ENCODE measurements at regions not wholly inside any gene's neighbourhood (a gene's known extent, or its start where the extent isn't known, plus 50 kb on each side); places are given as distances from the start of the nearest gene placed in this dataset.

DNA sequence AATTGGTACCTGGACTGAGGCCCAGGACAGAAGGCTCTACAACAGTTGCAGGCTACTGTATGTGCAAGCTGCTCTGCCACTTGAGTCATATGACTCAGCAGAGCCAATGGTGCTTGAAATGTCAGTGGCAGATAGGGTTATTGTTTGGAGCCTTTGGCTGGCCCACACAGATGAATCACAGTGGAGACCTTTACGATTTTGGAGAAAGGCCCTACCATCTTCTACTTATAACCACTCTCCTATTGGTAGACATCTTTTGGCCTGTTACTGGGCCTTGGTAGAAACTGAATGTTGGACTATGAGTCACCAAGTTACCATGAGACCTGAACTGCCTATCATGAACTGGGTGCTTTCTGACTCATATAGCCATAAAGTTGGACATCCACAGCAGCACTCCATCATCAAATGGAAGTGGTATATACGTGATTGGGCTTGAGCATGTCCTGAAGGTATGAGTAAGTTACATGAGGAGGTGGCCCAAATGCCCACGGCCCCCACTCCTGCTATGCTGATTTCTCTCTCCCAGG, 88.9 kb upstream of the NRXN1 start:
- ATAC-seq (no peak), DNase-seq (ENCODE audit: low spot score) (no peak)
- TF ChIP-seq REST (IDR thresholded peaks at IDR 0.05; ENCODE audit: unreplicated experiment) (no peak), NANOG (IDR thresholded peaks at IDR 0.05; ENCODE audit: borderline replicate concordance) (no peak), ZNF462 (CRISPR knock-in tag; IDR thresholded peaks at IDR 0.05) (no peak), JUNB (IDR thresholded peaks at IDR 0.05; ENCODE audit: unreplicated experiment) (no peak), CTCF (conservative IDR thresholded peaks at IDR 0.05; ENCODE audit: low read depth in 2 of 2) (no peak), EZH2 (IDR thresholded peaks at IDR 0.05; ENCODE audit: low read depth, unreplicated experiment) (no peak), EZH2phosphoT487 (IDR thresholded peaks at IDR 0.05; ENCODE audit: unreplicated experiment) (no peak), ZNF114 (CRISPR knock-in tag; IDR thresholded peaks at IDR 0.05) (no peak), CREB1 (CRISPR knock-in tag; IDR thresholded peaks at IDR 0.05; ENCODE audit: low read depth) (no peak), STAT1 (IDR thresholded peaks at IDR 0.05; ENCODE audit: unreplicated experiment) (no peak), ZNF331 (CRISPR knock-in tag; IDR thresholded peaks at IDR 0.05; ENCODE audit: low read depth) (no peak)
- TF ChIP-seq, protein P1, sequence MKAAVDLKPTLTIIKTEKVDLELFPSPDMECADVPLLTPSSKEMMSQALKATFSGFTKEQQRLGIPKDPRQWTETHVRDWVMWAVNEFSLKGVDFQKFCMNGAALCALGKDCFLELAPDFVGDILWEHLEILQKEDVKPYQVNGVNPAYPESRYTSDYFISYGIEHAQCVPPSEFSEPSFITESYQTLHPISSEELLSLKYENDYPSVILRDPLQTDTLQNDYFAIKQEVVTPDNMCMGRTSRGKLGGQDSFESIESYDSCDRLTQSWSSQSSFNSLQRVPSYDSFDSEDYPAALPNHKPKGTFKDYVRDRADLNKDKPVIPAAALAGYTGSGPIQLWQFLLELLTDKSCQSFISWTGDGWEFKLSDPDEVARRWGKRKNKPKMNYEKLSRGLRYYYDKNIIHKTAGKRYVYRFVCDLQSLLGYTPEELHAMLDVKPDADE (IDR thresholded peaks at IDR 0.05): no peak
- H3K79me2 ChIP-seq (replicated peaks; ENCODE audit: insufficient read depth): no peaks in the 10 kb centered on the region
- H3K4me3 ChIP-seq: no peak overlapping the region
- H3K27ac ChIP-seq (ENCODE audit: low read depth): no peak overlapping the region
- H3K4me1 Mint-ChIP-seq: no peaks in the 10 kb centered on the region
- H3K27me3 Mint-ChIP-seq (ENCODE audit: insufficient read depth, low read depth, poor library complexity): no peaks in the 10 kb centered on the region
- no peak overlapping the region for H3K4me2 ChIP-seq
- peaks cover 29% of the 10 kb centered on the region for H3K9me2 ChIP-seq (ENCODE audit: insufficient read depth)
- H3K36me3 Mint-ChIP-seq (ENCODE audit: low read depth): no peaks in the 10 kb centered on the region
- H3K4me3 Mint-ChIP-seq: no peak overlapping the region
- no peaks in the 10 kb centered on the region for H3K27me3 ChIP-seq (ENCODE audit: insufficient read depth)
- no peaks in the 10 kb centered on the region for H3K36me3 ChIP-seq (ENCODE audit: insufficient read depth)
- no peaks in the 10 kb centered on the region for H3K9me3 Mint-ChIP-seq
- H3F3A ChIP-seq (replicated peaks; ENCODE audit: low read depth): no peaks in the 10 kb centered on the region
- H2AFZ ChIP-seq: no peak overlapping the region
- no peaks in the 10 kb centered on the region for H3K4me1 ChIP-seq (ENCODE audit: insufficient read depth)
- H3K27ac Mint-ChIP-seq: no peak overlapping the region
- no peaks in the 10 kb centered on the region for H4K20me1 ChIP-seq (replicated peaks; ENCODE audit: insufficient read depth)

Measured in GM23338 (cell line).